HEK293 (cell line): ENCODE measurements at regions not wholly inside any gene's neighbourhood (a gene's known extent, or its start where the extent isn't known, plus 50 kb on each side); places are given as distances from the start of the nearest gene placed in this dataset.

Experiments used
- CTCF ChIA-PET: fragments of 350-600 bp; formaldehyde crosslinking; extraction: SDS; loops from one replicate; lab custom pipeline; 2021; ENCODE audit warnings: antibody characterized with exemption; lab: Yijun Ruan, JAX
- POLR2A ChIA-PET: fragments of 300-600 bp; formaldehyde crosslinking; extraction: SDS; loops from one replicate; lab custom pipeline; 2020; ENCODE audit warnings: antibody characterized with exemption, inconsistent platforms; lab: Yijun Ruan, JAX
- H3K27ac ChIP-seq: fragments of 200-500 bp; sonication (Bioruptor generic); 2 replicates; pipeline ENCODE4 v1.5.1; 2014; ENCODE audit warnings: low read depth, low read length, control low read depth, inconsistent platforms; ENCODE audit errors: extremely low read depth
- H3K36me3 ChIP-seq, 2 experiments: fragments of 200-500 bp in 1 of 2; sonication (Bioruptor generic) in 1 of 2; 1 replicate in 1 of 2; 2 replicates in 1 of 2; pipeline ENCODE4 v1.5.1; 2014 to 2017; ENCODE audit warnings: inconsistent platforms in 2 of 2, low read length in 2 of 2; ENCODE audit not compliant: control insufficient read depth in 2 of 2, insufficient read depth in 1 of 2
- H3K4me1 ChIP-seq: fragments of 200-500 bp; sonication (Bioruptor generic); 2 replicates; pipeline ENCODE4 v1.5.1; 2014; ENCODE audit warnings: mild to moderate bottlenecking, low read length, inconsistent platforms; ENCODE audit not compliant: control insufficient read depth, insufficient read depth
- H3K4me3 ChIP-seq: 2 replicates; pipeline ENCODE4 v1.5.1; 2011; ENCODE audit warnings: low read depth, mild to moderate bottlenecking, control low read depth, low read length, moderate library complexity
- H3K9me3 ChIP-seq: fragments of 200-500 bp; sonication (Bioruptor generic); 2 replicates; pipeline ENCODE4 v1.5.1; 2014; ENCODE audit warnings: low read depth, low read length, inconsistent platforms; ENCODE audit not compliant: control insufficient read depth, insufficient read depth
- GFI1B ChIP-seq: fragments of 450-650 bp; formaldehyde crosslinking; IDR thresholded peaks from 2 replicates; pipeline ENCODE4 v1.5.1; 2016; ENCODE audit warnings: missing biosample characterization, missing genetic modification characterization
- GLIS1 ChIP-seq: fragments of 450-650 bp; formaldehyde crosslinking; IDR thresholded peaks from 2 replicates; pipeline ENCODE4 v1.5.1; 2016; ENCODE audit warnings: missing biosample characterization, missing genetic modification characterization
- OVOL3 ChIP-seq: fragments of 450-650 bp; formaldehyde crosslinking; IDR thresholded peaks from 2 replicates; pipeline ENCODE4 v1.5.1; 2016; ENCODE audit warnings: missing biosample characterization, missing genetic modification characterization
- ZBTB20 ChIP-seq: fragments of 450-650 bp; formaldehyde crosslinking; IDR thresholded peaks from 2 replicates; pipeline ENCODE4 v1.5.1; 2016; ENCODE audit warnings: missing biosample characterization, missing genetic modification characterization
- ZNF175 ChIP-seq: fragments of 450-650 bp; formaldehyde crosslinking; IDR thresholded peaks from 2 replicates; pipeline ENCODE4 v1.5.1; 2016; ENCODE audit warnings: missing biosample characterization, missing genetic modification characterization
- ZNF19 ChIP-seq: fragments of 450-650 bp; formaldehyde crosslinking; IDR thresholded peaks from 2 replicates; pipeline ENCODE4; 2016; ENCODE audit warnings: missing biosample characterization, missing genetic modification characterization, low read depth
- ZNF202 ChIP-seq: fragments of 450-650 bp; formaldehyde crosslinking; IDR thresholded peaks from 2 replicates; pipeline ENCODE4 v1.5.1; 2016; ENCODE audit warnings: missing biosample characterization, missing genetic modification characterization, borderline replicate concordance
- ZNF24 ChIP-seq: fragments of 450-650 bp; formaldehyde crosslinking; IDR thresholded peaks from 2 replicates; pipeline ENCODE4 v1.5.1; 2016; ENCODE audit warnings: missing biosample characterization, missing genetic modification characterization
- ZNF473 ChIP-seq: fragments of 450-650 bp; formaldehyde crosslinking; IDR thresholded peaks from 2 replicates; pipeline ENCODE4 v1.5.1; 2017; ENCODE audit warnings: missing biosample characterization, missing genetic modification characterization
- ZNF624 ChIP-seq: fragments of 450-650 bp; formaldehyde crosslinking; IDR thresholded peaks from 2 replicates; pipeline ENCODE4 v1.5.1; 2017; ENCODE audit warnings: missing biosample characterization, missing genetic modification characterization
- ZNF629 ChIP-seq: fragments of 450-650 bp; formaldehyde crosslinking; IDR thresholded peaks from 2 replicates; pipeline ENCODE4 v1.5.1; 2017; ENCODE audit warnings: missing biosample characterization, missing genetic modification characterization
- ZNF785 ChIP-seq: fragments of 450-650 bp; formaldehyde crosslinking; IDR thresholded peaks from 2 replicates; pipeline ENCODE4 v1.5.1; 2016; ENCODE audit warnings: missing biosample characterization, missing genetic modification characterization
- TF ChIP-seq, protein P1 (sequence below): fragments of 450-650 bp; formaldehyde crosslinking; IDR thresholded peaks from 2 replicates; pipeline ENCODE4 v1.5.1; 2017; ENCODE audit warnings: missing biosample characterization, missing genetic modification characterization
- TF ChIP-seq, protein P2 (sequence below): fragments of 450-650 bp; formaldehyde crosslinking; IDR thresholded peaks from 2 replicates; pipeline ENCODE4 v1.5.1; 2017; ENCODE audit warnings: missing biosample characterization, missing genetic modification characterization
- TF ChIP-seq, protein P3 (sequence below): fragments of 450-650 bp; formaldehyde crosslinking; IDR thresholded peaks from 2 replicates; pipeline ENCODE4 v1.5.1; 2017; ENCODE audit warnings: missing biosample characterization, missing genetic modification characterization
- TF ChIP-seq, protein P4 (sequence below): fragments of 450-650 bp; formaldehyde crosslinking; IDR thresholded peaks from 2 replicates; pipeline ENCODE4; 2016; ENCODE audit warnings: missing biosample characterization, missing genetic modification characterization
- TF ChIP-seq, protein P5 (sequence below): fragments of 450-650 bp; formaldehyde crosslinking; IDR thresholded peaks from 2 replicates; pipeline ENCODE4 v1.5.1; 2016; ENCODE audit warnings: missing biosample characterization, missing genetic modification characterization, borderline replicate concordance

DNA sequence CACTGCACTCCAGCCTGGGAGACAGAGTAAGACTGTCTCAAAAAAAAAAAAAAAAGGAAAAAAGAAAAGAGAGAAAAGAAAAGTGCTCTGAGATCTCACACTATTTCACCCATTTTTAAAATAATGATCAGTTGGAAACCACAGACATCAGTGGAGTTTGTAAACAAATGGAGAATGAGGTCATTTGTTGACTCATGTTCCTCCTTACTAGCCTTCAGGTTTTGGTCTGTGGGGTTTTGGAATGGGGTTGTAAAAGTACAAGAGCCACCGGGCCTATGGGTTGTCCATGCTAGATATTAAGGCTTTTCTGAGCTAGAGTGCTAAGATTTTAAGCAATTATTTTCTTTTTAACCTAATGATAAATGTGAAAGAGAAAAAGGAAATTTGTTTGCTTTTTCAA, 104.4 kb upstream of the PRL start:
- POLR2A ChIA-PET = no interaction called here
- TF ChIP-seq ZNF785 (tag by site-specific recombination) (no peak), GLIS1 (tag by site-specific recombination) (no peak), GFI1B (no peak)
- TF ChIP-seq, protein P1, sequence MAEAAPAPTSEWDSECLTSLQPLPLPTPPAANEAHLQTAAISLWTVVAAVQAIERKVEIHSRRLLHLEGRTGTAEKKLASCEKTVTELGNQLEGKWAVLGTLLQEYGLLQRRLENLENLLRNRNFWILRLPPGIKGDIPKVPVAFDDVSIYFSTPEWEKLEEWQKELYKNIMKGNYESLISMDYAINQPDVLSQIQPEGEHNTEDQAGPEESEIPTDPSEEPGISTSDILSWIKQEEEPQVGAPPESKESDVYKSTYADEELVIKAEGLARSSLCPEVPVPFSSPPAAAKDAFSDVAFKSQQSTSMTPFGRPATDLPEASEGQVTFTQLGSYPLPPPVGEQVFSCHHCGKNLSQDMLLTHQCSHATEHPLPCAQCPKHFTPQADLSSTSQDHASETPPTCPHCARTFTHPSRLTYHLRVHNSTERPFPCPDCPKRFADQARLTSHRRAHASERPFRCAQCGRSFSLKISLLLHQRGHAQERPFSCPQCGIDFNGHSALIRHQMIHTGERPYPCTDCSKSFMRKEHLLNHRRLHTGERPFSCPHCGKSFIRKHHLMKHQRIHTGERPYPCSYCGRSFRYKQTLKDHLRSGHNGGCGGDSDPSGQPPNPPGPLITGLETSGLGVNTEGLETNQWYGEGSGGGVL (tag by site-specific recombination) = no peak
- TF ChIP-seq, protein P2, sequence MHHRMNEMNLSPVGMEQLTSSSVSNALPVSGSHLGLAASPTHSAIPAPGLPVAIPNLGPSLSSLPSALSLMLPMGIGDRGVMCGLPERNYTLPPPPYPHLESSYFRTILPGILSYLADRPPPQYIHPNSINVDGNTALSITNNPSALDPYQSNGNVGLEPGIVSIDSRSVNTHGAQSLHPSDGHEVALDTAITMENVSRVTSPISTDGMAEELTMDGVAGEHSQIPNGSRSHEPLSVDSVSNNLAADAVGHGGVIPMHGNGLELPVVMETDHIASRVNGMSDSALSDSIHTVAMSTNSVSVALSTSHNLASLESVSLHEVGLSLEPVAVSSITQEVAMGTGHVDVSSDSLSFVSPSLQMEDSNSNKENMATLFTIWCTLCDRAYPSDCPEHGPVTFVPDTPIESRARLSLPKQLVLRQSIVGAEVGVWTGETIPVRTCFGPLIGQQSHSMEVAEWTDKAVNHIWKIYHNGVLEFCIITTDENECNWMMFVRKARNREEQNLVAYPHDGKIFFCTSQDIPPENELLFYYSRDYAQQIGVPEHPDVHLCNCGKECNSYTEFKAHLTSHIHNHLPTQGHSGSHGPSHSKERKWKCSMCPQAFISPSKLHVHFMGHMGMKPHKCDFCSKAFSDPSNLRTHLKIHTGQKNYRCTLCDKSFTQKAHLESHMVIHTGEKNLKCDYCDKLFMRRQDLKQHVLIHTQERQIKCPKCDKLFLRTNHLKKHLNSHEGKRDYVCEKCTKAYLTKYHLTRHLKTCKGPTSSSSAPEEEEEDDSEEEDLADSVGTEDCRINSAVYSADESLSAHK (tag by site-specific recombination) = no peak
- TF ChIP-seq, protein P3, sequence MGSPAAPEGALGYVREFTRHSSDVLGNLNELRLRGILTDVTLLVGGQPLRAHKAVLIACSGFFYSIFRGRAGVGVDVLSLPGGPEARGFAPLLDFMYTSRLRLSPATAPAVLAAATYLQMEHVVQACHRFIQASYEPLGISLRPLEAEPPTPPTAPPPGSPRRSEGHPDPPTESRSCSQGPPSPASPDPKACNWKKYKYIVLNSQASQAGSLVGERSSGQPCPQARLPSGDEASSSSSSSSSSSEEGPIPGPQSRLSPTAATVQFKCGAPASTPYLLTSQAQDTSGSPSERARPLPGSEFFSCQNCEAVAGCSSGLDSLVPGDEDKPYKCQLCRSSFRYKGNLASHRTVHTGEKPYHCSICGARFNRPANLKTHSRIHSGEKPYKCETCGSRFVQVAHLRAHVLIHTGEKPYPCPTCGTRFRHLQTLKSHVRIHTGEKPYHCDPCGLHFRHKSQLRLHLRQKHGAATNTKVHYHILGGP (tag by site-specific recombination) = no peak
- TF ChIP-seq, all 188 proteins: peak for 0
- CTCF ChIA-PET = no interaction called here
- Histone ChIP-seq H3K4me3 (no peak overlapping the region), H3K9me3 (no peaks in the 10 kb centered on the region), H3K4me1 (no peaks in the 10 kb centered on the region), H3K36me3 (no peaks in the 10 kb centered on the region), H3K27ac (no peak overlapping the region)

DNA sequence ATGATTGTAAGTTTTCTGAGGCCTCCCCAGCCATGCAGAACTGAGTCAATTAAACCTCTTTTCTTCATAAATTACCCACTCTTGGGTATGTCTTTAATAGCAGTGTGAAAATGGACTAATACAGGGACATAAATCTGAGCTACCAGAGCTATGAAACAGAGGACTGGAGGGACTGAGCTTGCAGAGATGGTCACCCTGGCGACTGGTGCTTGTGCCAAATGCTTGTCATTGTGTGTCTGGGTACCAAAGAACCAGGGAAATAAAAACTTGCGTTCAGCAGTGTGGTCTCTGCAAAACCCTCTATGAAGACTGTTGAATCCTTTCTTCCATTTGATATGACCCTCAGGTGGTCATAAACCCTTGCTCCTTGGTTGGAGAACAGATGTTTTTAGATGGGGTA, 105.1 kb upstream of the PRL start:
- Histone ChIP-seq H3K4me3 (no peak overlapping the region), H3K9me3 (no peaks in the 10 kb centered on the region), H3K27ac (no peak overlapping the region), H3K36me3 (no peaks in the 10 kb centered on the region), H3K4me1 (no peaks in the 10 kb centered on the region)
- no peak for TF ChIP-seq ZNF624
- TF ChIP-seq, protein P4, sequence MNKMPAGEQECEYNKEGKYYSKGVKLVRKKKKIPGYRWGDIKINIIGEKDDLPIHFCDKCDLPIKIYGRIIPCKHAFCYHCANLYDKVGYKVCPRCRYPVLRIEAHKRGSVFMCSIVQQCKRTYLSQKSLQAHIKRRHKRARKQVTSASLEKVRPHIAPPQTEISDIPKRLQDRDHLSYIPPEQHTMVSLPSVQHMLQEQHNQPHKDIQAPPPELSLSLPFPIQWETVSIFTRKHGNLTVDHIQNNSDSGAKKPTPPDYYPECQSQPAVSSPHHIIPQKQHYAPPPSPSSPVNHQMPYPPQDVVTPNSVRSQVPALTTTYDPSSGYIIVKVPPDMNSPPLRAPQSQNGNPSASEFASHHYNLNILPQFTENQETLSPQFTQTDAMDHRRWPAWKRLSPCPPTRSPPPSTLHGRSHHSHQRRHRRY (tag by site-specific recombination) = no peak
- no peak for TF ChIP-seq OVOL3 (tag by site-specific recombination)
- TF ChIP-seq ZNF473 (tag by site-specific recombination) = no peak
- TF ChIP-seq ZNF629 (tag by site-specific recombination) = no peak
- TF ChIP-seq ZNF175 (tag by site-specific recombination) = no peak
- no peak for TF ChIP-seq ZBTB20
- no peak for TF ChIP-seq ZNF24 (tag by site-specific recombination)
- TF ChIP-seq, protein P5, sequence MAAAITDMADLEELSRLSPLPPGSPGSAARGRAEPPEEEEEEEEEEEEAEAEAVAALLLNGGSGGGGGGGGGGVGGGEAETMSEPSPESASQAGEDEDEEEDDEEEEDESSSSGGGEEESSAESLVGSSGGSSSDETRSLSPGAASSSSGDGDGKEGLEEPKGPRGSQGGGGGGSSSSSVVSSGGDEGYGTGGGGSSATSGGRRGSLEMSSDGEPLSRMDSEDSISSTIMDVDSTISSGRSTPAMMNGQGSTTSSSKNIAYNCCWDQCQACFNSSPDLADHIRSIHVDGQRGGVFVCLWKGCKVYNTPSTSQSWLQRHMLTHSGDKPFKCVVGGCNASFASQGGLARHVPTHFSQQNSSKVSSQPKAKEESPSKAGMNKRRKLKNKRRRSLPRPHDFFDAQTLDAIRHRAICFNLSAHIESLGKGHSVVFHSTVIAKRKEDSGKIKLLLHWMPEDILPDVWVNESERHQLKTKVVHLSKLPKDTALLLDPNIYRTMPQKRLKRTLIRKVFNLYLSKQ (tag by site-specific recombination) = no peak
- TF ChIP-seq ZNF19 = no peak
- TF ChIP-seq ZNF202 (tag by site-specific recombination) = no peak
- POLR2A ChIA-PET = no interaction called here
- CTCF ChIA-PET = no interaction called here
